HG03460 (cell line): ENCODE measurements at regions not wholly inside any gene's neighbourhood (a gene's known extent, or its start where the extent isn't known, plus 50 kb on each side); places are given as distances from the start of the nearest gene placed in this dataset.
"Not testable (repeated sequence)": the region's sequence is repeated elsewhere in the genome, so short reads cannot be mapped to it uniquely, and the experiment has no call there.

Source experiments
- ATAC-seq: cut with Tn5 transposase; IDR thresholded peaks from one replicate; pipeline ENCODE4 v1.9.1; 2021; ENCODE audit not compliant: unreplicated experiment

DNA sequence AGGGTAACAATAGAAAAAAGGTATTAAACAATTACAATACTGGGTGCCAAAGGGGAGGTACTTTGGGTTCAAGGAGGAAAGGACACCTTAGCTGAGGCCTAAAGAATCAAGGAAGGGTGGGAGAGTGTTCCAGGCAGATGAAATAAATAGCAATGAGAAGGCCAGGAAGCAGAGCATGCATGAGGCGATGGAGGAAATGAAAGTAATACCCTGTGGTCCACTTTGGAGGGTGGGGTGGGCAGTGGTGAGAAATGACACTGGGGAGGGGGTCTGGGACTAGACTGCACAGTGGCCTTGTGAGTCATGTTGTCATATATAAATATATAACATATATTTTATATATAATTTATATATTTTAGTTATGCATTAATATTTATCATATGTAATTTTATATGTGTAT lies 55.9 kb downstream of the BHLHE40 start:
- ATAC-seq = no peak

DNA sequence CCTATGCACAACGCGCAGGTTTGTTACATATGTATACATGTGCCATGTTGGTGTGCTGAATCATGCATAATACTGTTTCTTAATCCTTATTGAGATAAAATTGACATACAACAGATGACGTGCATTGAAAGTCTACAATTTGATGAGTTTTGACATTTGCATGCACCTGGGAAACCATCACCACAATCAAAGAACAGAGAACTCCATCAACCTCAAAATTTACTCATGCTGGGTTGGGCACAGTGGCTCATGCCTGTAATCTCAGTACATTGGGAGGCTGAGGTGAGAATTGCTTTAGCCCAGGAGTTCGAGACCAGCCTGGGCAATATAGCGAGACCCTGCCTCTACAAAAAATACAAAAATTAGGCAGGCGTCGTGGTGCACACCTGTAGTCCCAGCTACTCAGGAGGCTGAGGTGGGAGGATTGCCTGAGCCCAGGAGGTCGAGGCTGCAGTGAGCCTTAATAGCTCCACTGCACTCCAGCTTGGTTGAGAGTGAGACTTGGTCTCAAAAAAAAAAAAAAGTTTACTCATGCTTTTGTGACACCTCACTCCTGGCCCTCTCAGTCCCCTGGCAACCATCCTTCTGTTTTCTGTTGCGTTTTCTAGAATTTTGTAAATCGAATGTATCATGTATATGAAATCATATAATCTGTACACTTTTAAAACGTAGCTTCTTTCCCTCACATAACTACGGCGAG lies 56.6 kb downstream of the BHLHE40 start:
- ATAC-seq = no peak

DNA sequence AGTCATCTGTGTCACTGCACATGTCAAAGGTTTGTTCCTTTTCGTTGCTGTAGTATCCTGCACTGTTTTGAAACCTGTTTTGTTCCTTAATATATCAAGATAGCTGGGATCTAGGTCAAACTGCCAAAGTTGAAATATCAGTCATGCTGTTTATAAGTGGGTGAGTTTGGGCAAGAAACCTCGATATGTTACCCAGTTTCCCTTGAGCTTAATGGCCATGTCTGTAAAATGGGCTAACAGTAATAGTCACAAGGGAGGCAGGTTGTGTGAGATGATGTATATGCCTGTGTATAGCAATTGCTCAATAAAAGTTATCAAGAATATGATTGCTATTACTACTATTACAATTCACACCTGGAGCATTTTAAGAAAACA lies 57.1 kb downstream of the BHLHE40 start:
- no peak for ATAC-seq

DNA sequence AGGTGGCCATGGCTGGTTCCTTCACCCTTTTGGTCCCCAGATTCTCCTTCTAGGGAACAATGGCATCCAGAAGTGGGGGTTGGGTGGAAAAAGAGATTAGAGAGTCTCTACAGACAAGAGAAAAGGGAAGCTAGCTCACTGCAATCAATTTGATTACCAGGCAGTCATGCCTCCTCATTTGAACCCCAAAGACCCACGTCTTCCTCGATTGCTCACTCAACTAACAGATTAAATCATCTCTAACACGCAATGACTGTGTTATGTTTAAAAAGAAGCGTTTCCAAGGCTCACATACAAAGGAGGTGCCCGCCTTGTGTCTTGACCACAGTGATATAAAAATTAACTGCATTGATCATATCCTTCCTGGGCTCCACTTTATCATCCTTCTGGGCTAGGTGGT lies 57.6 kb downstream of the BHLHE40 start:
- ATAC-seq = no peak

DNA sequence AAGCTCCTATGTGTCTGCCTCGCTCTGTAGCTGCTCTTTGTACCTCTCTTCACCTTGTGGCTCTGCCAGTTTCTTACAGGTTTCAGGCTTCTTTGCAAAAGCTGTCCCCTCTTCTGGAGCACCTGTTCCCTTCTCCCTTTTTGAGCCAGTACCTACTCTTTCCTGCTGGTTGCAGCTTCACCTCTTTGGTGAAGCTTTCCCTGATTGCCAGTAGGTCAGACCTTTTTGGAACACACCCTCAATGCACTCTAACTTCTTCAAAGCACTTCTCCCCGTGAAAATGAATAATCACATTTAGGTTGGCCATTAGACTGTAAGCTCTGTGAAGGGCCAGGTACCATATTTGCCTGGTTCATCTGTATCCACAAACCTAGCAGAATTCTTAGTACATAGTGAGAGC lies 60.3 kb downstream of the BHLHE40 start:
- ATAC-seq = no peak

DNA sequence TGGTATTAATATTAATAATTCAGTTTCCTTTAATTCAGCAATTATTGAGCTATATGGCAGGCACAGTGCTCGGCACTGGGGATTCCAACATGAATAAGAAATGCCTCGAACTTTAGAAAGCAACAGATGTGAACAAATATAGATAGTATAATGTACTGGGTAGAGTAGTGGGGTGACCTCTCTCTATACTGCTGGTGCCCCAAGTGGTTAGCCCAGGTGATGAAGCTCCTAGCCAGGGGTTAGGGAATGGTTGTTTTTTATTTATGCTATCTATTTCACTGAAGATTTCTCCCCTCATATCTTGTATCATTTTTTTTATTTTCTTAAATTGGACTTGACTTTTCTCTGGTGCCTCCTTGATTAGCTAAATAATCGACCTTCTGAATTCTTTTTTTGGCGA lies 62.1 kb downstream of the BHLHE40 start:
- no peak for ATAC-seq

DNA sequence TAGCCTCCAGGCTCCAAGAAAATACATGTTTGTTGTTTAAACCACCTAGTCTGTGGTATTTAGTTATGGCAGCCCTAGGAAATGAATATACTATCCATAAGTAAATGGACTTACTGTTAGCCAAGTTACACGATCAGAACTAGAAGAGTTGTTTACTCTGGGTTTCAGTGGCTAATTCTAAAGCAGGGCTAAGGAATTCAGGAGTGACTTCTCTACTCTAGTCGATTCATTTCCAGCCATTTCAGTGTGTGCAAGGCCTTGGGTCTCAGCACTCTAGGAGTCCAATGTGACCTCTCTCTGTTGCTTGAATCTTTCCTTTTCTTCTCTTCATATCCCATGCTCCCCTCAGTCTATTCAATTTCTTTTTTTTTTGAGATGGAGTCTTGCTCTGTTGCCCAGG lies 66.7 kb downstream of the BHLHE40 start:
- ATAC-seq = no peak

DNA sequence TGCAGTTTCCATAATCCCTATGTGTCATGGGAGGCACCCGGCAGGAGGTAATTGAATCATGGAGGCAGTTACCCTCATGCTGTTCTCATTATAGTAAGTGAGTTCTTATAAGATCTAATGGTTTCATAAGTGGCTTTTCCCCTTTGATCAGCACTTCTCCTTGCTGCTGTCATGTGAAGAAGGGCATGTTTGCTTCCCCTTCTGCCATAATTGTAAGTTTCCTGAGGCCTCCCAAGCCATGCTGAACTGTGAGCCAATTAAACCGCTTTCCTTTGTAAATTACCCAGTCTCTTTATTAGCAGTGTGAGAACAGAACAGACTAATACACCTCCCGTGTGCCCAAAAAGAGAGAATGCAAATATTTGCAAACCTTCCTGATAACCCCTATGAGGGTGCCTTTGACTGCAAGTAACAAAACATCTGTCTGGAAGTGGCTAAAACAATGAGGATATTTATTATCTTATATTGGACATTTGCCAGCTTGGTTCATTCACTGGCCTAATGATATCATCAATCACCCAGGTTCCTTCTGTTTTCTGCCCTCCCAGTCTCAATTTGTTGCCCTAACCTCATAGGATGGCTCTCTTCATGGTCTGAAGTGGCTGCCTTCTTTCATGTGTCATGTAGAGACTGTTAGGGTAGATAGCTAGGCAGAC lies 68.7 kb downstream of the BHLHE40 start:
- ATAC-seq = no peak

DNA sequence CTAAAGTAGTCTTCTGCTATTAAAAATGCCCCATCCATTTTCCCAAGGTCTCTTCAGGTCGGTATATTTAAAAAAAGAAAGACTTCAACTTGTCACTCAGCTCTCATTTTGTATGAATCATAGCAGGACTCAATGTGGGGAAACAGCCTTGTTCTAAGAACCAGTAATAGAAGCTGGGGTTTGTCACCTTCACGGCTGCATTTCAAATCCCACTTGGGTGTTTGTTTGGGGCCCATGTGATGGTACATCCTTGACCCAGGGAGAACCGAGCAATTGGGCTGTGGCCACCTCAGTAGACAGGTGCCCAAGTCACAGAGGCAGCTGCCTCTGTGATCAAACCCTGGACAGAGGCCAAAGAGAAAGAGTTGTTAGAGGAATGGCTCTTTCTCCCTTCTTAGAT lies 70.3 kb upstream of the ARL8B start:
- peak; percentile 41 for ATAC-seq

DNA sequence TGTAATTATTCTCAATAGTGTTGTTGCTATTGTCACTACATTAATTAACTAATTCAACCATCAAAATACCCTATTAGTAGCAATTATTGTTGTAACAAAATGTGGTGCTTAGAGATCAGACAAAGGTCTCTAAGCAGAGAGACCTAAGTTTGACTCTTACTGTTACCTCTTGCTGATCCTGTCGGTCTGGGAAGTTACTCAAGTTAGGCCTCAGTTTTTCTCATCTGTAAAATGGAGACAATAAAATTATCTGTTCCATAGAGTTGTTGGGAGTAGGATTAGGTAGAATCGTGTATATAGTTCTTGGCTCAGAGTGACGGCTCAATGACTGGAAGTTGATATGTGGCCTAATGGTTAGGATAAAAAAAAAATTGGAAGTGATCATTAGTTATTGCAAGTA lies 69.8 kb upstream of the ARL8B start:
- no peak for ATAC-seq

DNA sequence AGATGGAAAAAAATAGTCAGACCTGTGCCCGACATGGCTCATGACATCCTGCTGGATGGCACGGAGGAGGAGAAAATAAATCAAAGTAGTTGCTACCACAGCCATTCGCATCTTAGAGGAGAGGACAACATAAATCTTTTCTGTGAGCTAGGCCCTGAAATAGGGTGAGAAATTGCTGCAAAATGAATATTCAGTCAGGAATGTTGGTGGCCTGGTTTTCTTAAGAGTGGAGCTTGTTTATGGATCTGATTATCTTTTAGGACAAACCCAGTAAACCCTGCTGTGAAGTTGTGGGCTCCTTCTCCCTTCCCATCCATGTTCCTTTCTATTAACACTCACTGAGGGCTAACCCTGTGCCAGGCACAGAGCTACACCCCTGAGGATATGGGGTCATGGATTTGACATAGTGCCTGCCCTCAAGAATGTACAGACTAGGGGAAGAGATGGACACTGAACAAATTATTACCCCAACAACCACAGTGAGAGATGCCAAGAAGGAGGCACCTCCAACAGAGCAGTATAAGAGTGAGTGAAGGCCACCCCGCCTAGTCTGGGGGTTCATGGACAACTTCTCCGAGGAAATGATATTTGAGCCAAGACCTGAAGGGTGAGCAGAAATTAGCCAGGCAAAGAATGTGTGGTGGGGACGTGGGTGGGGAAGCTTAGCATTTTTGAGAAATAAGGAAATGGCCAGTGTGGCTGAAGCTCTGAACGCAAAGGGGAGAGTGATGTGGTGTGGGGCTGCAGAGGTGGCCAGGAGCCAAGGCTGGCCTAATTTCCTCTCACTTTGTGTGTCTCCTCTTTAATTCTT lies 68.9 kb upstream of the ARL8B start:
- no peak for ATAC-seq

DNA sequence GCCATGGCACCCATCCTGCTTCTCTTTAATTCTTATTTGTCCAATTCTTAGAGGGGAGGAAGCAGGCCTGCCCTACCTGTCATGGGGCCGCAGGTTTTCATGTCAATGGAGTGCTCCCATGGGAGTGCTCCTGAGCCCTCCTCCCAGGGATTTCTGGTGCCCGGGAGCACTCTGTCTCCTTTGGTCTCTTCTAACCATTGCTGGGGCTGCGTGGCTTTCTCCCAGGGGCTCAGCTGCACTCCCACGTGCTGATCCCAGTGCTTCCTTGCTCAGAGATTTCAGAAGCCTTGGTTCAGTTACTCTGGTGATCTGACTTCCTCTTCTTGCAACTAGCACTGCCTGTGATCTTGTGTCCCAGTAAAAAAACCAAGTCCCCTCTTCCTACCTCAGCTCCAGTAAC lies 68.0 kb upstream of the ARL8B start:
- no peak for ATAC-seq

DNA sequence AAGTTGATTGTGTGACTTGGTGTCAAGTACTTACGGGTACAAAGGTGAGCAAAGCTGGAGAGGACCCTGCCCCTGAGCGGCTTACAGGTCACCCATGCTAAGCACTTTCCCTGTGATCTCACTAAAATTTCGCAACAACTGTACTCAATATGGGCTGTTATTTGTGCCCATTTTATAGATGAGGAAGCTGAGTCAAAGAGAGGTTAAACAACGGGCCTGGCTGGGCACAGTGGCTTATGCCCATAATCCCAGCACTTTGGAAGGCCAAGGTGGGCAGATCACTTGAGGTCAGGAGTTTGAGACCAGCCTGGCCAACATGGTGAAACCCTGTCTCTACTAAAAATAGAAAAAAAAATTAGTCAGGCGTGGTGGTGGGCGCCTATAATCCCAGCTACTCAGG lies 67.5 kb upstream of the ARL8B start:
- not testable (repeated sequence) for ATAC-seq

DNA sequence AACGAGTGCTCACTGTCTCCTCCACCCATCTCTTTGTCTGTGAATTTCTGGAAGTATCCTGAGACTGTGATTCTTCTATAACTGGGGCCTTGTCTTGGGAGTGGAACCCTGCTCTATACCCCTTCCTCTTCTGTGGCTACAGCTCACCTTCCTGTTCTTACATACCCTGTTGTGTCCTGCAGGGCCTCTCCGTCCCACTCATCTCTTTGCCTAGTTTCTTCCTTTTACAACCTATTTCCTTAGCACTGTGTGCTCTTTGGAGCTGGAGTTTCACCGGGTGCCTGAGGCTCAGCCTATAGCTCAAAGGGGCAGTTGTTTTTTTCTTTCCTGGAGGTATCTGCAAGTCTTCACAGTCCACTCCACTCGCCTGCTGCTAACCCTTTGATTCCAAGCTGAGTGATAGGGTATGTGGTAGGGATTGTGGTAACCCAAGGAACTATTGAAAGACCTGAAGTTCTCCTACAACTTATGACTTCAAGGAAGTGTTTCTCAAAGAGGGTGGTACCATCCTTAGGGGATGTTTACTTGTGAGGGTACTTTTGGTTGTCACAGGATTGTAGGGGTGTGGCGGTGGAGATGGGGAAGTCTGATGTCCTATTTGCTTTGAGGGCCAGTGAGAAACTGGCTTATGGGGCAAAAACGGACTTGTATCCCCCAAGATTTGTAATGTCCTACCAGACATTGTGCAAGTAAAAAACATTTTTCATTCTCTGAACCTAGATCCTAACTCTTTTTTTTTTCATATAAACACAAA lies 66.6 kb upstream of the ARL8B start:
- no peak for ATAC-seq

DNA sequence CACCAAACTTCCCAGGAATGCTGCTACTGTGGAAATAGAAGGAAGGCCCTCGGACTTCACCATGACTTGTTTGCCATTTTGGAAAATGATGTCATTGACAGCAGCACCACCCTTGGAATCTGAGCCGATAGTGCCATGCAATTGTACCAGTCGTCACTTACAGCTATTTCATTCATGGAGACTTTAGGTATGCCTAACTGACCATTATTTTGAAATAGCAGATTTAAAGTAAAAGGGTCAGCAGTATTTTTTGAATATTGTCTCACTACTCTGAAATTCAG lies 66.0 kb upstream of the ARL8B start:
- ATAC-seq = no peak

DNA sequence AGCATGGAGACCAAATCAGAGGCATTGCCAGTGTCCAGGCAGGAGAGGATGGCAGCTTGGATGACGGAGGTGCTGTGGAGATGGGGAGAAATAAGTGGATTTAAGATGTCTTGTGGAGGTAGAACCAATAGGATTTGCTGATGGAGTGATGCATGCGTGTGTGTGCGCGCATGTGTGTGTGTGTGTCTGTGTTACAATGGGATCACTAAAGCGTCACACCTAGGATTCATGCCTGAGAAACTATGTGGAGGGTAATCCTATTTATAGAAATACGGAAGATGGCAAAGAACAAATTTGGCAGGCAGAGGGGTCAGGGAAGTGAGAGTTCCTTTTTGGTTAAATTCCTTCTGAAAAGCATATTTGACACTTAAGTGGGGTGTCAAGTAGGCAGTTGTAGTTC lies 64.8 kb upstream of the ARL8B start:
- no peak for ATAC-seq

DNA sequence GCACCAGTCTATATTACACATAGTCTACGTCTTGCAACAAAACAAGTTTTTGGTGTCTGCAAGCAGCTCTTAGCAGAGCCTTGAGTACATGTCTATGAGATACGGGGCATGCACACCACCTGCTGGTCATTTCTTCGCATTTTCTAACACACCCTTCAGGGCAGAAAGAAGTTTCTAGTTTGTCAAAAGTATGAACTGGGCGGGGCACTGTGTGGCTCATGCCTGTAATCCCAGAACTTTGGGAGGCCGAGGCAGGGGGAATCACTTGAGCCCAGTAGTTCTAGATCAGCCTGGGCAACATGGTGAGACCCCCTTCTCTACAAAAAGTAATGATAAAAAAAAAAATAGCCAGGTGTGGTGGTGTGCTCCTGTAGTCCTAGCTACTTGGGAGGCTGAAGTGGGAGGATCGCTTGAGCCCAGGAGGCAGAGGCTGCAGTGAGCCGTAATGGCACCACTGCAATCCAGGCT lies 64.2 kb upstream of the ARL8B start:
- peak; percentile 85 for ATAC-seq

DNA sequence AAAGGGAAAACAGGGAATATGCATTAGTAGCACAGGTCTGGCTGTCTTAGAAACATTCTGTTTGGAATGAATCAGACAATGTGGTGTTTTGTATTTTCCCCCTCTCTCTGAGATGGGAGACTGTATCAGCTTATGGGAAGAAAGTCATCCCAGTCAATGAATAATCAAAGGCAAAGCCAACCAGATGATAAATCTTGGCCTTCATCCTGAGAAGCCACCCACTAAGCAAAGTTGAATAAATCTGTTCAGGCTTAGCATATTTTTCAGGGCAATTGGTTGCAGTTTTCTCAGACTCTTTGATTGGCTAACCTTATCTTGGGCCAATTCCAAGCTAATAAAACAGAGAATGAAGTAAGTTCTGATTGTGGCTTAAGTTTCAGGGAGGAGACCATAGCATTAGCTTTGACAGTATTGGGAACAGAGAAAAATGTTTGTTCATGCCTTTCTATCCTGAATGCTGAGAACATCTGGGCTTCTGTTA lies 63.6 kb upstream of the ARL8B start:
- no peak for ATAC-seq

DNA sequence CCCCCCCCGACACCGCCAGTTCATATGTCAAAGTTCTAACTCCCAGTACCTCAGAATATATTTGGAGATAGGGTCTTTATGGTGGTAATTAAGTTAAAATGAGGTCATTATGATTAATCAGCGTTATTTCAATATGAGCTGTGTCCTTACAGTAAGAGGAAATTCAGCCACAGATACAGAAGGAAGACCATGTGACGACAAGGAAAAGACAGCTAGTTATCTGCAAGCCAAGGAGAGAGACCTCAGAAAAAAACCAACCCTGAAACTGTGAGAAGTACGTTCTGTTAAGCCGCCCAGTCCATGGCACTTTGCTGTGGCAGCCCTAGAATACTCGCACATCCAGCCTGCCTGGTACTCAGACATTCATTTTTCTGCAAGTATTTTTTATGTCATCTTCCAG lies 62.3 kb upstream of the ARL8B start:
- ATAC-seq = no peak

DNA sequence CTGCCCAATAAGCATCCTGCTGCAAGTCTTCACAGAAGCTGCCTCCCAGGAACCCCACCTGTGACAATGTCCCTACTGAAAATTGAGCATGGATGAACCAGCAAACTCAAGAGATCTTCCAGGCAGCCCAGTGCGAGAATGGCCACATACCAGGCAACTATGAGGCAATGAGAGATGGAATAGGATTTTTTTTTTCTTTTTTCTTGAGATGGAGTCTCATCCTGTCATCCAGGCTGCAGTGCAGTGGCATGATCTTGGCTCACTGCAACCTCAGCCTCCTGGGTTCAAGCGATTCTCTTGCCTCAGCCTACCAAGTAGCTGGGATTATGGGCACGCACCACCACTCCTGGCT lies 60.9 kb upstream of the ARL8B start:
- no peak for ATAC-seq

DNA sequence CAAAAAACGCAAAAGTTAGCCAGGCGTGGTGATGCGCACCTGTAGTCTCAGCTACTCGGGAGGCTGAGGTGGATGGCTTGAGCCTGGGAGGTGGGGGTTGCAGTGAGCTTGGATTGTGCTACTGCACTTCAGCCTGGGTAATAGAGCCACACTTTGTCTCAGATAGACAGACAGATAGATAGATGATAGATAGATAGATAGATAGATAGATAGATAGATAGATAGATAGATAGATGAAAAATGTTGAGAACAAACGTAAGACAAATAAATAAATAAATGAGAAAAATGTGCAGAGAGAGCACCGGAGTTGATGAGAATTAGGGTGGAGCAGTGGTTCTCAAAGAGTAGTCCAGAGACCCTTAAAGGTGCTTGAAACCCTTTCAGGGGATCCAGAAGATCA lies 58.4 kb upstream of the ARL8B start:
- no peak for ATAC-seq
